ENCODE measurements at regions not wholly inside any gene's neighbourhood (a gene's known extent, or its start where the extent isn't known, plus 50 kb on each side); places are given as distances from the start of the nearest gene placed in this dataset.
A peak's percentile ranks its signal among the peaks of the same experiment; 100 is the strongest.
"Not testable (repeated sequence)": the region's sequence is repeated elsewhere in the genome, so short reads cannot be mapped to it uniquely, and the experiment has no call there.

- DNase-seq: no peak
Measured at GRCh38 chr12:92417373-92417772, 271.7 kb upstream of the BTG1 start.

DNA sequence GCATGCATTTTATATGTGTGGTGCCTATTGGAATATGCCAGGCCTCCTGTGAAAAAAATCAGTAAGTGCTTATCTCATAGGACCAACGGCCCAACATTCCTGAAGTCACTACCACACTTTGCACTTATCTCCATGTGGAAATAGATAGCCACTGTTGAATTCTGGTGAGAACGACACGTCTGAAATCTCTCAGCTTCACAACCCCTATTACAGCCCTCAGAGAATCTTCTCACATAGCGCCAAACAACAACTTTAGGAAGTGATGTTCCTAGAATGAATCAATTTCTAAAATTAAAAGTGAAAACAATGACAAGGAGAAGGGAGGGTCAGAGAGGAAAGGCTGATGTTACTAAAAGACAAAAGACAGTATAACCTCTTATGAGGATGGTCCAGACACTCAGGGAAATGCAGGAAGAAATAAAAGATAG is 270.8 kb upstream of the BTG1 start:
- DNase-seq: no peak

- DNase-seq: no peak
Measured at GRCh38 chr12:92414170-92415070, 268.8 kb upstream of the BTG1 start.

DNA sequence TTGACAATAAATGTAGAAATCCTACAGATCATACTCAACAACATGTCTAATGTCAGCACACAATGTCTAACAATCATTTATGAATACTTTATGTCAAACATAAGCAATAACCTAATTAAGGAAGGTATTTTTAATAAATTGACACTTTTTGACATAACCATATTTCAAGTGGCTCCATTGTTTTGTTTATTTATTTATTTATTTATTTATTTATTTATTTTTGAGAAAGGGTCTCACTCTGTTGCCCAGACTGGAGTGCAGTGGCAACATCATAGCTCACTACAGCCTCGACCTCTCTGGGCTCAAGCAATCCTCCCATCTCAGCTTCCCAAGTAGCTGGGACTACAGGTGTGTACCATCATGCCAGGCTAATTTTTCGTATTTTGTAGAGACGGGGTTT is 267.6 kb upstream of the BTG1 start:
- DNase-seq: no peak

DNA sequence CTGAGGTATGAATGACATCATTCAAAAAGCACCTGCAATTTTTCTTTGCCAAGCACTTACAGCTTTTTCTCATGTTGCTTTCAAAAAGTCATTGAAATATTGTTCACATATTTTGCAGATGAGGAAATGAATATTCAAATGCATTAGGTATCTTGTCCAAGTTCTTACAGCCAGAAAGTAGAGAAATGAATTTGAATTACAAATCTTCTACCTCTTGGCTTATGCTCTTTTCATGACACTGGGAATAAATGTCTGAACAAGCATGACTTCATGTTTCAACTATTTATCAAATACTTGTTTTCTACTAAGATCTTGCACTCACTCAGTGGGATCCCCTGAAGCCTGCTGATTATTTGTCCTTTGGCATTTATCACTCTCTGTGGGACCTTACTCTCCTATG is 267.2 kb upstream of the BTG1 start:
- DNase-seq: no peak

- no peak for DNase-seq
Measured at GRCh38 chr12:92411687-92412086, 266.0 kb upstream of the BTG1 start.

DNA sequence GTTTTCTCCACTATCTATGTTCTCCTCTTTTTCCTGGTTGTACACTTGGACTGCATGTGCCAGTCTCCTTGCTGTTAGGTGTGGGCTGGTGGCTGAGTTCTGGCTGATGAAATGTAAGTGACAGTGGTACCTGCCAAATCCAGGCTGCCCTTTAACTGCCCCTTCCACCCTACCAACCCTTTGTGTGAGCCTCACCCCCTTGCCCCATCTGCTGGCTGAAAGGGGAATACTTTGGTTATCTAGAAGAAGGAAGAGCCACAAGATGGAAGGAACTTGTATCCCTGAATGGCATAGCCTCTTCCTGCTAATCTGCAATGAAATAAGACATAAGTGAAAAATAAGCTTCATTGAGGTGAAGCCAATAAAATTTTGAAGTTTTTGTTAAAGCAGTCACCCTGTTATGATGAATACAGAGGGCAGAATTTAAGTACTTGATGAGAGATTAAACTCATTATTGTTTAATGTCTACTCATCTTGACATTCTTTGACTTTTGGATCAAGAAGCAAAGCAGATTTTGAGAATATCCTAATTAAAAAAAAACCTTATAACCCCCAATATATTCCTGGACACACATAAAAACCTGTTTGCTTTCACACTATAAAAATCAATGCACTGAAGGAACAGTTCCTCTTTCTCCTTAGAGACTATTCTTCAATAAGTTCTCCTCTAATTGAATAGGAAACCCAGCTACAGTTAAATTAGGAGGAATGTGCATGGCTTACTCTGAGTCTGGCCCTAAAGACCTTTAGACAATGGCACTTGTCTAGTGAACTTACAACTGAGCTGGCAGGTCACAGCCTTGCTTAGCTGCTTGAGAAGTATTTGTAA is 262.6 kb upstream of the BTG1 start:
- peak; percentile 74 for DNase-seq

- not testable (repeated sequence) for DNase-seq
Measured at GRCh38 chr12:92406404-92407070, 260.9 kb upstream of the BTG1 start.

DNA sequence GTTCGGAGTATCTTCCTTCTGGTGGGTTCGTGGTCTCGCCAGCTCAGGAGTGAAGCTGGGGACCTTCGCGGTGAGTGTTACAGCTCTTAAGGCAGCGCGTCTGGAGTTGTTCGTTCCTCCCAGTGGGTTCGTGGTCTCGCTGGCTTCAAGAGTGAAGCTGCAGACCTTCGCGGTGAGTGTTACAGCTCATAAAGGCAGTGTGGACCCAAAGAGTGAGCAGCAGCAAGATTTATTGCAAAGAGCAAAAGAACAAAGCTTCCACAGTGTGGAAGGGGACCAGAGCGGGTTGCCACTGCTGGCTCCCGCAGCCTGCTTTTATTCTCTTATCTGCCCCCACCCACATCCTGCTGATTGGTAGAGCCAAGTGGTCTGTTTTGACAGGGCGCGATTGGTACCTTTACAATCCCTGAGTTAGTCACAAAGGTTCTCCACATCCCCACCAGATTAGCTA is 260.2 kb upstream of the BTG1 start:
- DNase-seq: not testable (repeated sequence)

GRCh38 chr12:92404921-92405320 is 259.3 kb upstream of the BTG1 start:
- no peak for DNase-seq

GRCh38 chr12:92404259-92404894 is 258.7 kb upstream of the BTG1 start:
- DNase-seq: no peak

- peak; percentile 59 for DNase-seq
Measured at GRCh38 chr12:92403210-92404175, 257.8 kb upstream of the BTG1 start.

DNA sequence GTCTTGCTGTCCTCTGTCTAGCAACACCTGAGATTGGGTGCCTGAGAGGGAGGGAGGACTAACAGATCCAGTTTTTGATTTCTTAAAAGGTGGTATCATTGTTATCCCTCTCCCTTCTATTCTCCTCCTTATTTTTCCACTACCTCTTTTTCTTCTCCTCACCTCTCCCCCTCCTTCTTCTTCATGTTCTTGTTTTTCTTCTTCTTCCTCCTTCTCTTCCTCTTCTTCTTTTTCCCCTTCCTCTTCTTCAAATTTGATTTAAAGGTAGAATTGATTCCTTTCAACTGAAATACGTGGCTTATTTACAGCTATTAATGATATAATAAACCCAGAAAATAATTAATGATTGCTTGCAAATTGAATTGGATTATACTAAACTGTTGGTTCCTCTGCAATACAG is 256.8 kb upstream of the BTG1 start:
- no peak for DNase-seq

DNA sequence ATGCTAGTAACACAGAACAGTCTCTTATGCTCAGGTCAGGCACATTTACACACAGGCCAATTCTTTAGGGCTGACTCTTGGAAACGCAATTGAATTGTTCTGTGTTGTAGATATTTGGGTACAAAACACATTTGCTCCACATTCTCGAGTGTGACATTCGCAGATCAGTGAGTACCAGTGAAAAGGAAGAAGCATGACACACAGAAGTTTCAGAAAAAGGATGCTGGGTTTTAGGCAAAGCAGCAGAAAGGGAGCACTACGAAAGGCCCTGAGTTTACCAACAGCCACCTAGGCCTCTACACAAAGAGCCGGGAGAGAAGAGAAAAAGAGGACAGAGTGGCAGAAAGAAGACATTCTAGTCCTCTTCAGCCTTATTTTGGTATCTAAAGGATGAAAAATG is 254.4 kb upstream of the BTG1 start:
- DNase-seq: no peak

DNA sequence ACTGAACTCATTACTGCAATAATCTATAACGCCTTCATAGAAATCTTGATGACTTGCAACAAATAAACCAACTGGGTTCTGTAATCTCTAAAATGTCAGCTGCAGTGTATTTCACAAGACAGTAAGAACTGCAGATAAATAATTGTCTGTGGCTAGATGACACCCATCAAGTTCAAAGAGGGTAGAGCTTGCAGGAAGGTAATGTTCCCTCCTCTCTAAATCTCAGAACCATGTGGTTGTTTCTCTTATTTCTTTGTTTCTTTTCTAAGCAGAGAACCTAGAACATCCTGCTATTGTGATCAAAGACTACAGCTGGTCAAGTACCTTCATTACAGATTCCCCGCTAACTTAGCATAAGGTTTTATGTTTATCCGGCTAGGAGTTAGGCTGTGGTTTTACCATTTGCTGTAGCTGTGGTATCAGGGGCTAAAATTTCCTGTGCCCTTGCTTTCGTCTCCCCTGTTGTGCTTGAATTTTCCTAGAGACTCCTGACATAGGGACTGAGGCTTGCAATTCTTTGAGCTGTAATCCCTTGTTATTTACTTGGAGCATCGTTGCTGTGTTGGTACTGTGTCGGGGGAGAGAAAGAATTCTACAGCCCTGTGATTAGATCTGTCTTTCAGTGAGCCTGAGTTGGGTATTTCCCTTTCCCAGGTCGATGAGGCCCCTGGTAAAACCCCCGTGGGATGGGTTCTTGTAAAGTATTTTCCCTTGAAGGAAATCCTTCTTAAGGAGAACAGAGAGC is 253.1 kb upstream of the BTG1 start:
- DNase-seq: peak; percentile 9

GRCh38 chr12:92396647-92397252 is 251.1 kb upstream of the BTG1 start:
- DNase-seq: no peak

GRCh38 chr12:92395322-92395721 is 249.7 kb upstream of the BTG1 start:
- DNase-seq: no peak

GRCh38 chr12:92394895-92395294 is 249.2 kb upstream of the BTG1 start:
- DNase-seq: no peak

- no peak for DNase-seq
Measured at GRCh38 chr12:92393504-92393903, 247.9 kb upstream of the BTG1 start.

- DNase-seq: not testable (repeated sequence)
Measured at GRCh38 chr12:92391726-92392125, 246.1 kb upstream of the BTG1 start.

All from NCI-H82 (cell line).